CD4-positive, alpha-beta T cell treated with Interleukin-15 for 4 hours (primary cell): ENCODE measurements at regions not wholly inside any gene's neighbourhood (a gene's known extent, or its start where the extent isn't known, plus 50 kb on each side); places are given as distances from the start of the nearest gene placed in this dataset.
"Not testable (repeated sequence)": the region's sequence is repeated elsewhere in the genome, so short reads cannot be mapped to it uniquely, and the experiment has no call there.

Source experiments
- DNase-seq: peaks from one replicate; pipeline ENCODE4 v3.0.0-alpha.2; 2020; ENCODE audit warnings: low spot score

DNA sequence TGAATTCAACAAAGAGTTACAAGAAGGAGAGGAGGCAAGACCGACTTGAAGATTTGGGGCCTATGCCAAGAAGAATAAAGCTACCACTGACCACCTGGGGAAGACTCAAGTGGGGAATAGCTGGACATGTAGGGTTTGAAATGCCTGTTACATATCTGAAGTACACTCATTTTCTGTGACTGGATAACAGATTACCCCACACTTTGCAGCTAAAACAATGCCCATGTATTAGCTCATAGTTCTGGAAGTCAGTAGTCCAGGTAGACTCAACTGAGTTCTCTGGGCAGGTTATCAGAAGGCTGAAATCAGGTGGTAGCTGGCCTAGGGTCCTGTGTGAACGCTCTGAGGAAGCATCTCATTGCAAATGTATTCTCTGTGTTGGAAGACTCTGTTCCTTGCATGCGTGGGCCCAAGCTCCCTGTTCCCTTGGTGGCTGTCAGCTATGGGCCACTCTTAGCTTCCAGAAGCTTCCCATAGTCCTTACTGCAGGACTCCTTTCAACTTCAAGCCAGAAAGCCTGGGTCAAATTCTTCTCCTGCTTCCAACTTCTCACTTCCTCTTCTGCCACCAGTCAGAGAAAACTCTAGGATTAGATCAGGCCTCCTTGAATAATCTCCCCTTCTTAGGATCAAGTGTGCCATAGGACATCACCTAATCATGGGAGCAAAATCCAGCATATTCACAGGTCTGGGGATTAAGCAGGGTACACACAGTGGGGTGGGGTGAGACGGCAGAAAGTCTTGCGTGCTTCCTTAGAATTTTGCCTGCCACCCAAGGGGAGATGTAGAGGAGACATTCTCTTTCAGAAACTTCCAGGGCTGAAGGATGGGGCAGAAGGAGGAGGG lies 187.8 kb downstream of the SHQ1 start:
- DNase-seq: no peak

DNA sequence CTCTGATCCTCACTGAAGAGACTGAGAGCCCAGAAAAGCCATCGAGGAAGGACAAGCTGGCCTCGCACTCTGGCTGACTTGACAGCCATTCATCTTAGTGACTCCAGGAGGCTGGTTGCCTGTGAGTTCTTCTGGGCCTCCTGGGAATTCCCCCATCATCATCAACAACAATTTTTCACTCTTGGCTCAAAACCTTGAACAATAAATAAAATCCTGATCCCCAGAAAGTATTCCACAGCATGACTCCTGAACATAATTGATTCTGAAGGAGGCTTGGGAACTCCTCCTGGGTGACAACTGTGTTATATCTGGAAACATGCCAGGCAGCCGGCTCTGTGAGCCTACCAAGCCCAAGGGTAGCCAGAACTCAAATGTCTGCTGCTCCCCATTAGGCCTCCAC lies 188.6 kb downstream of the SHQ1 start:
- DNase-seq: no peak

- no peak for DNase-seq
Observed at GRCh38 chr3:72659188-72659587, 189.1 kb downstream of the SHQ1 start.

GRCh38 chr3:72658466-72659100 lies 189.7 kb downstream of the SHQ1 start:
- no peak for DNase-seq

DNA sequence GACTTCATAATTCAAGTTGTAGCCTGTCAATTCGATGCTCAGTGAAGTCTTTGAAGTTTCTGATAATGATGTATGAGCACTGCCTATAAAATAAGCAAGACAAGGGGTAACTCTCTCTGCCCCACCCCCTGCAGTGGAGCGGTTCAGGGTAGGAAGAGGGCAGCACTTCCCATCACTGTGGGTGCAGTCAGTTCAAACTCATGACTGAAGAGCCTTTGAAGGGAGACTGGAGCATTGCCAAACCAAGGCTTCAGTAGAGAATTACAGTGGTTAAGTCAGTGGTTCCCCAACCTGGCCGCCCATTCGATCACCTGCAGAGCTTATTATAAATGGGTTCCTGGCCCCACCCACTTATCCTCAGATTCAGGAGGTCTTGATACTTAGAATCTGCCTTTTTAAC lies 190.6 kb downstream of the SHQ1 start:
- peak; percentile 41 for DNase-seq

GRCh38 chr3:72655723-72656122 lies 192.5 kb downstream of the SHQ1 start:
- DNase-seq: no peak

DNA sequence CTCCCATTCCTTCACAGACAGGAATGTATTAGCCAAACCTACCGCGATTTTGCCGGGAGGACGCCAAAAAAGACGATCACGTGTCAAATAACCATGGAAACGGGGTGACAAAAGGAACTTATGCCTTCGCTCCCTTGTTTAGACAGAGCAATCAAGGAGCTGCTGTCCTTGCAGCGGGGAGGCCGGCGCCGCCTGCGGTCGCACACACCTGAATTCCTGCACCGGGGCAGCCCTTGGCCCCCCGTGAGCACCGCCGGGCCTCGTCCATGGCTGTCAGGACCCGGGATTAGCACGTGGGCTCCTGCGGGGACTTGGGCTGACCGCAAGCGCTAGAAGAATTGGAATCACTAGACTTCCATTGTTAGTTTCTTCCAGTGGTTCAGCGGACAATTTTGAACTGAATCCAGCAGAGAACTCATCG lies 193.1 kb downstream of the SHQ1 start:
- no peak for DNase-seq

DNA sequence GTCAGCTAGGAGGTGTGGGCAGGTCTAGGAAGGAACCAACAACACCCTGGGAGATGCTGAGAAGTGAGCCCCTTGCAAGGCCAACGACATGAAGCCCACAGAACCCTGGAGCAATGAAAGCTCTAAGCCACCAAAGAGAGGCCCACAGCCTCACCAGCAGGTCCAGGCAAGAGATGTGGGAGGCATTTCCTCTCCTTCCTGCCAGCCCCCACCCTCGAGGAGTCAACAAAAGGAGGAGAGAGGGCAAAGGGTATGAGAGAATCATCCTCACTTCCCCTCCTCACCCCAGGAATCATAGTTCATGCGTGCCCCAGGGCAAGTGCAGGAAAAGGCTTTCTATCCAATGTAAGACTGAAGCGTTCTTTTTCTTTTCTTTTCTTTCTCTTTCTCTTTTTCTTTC lies 195.8 kb downstream of the SHQ1 start:
- DNase-seq: no peak

- DNase-seq: no peak
Observed at GRCh38 chr3:72651498-72651897, 196.7 kb downstream of the SHQ1 start.

GRCh38 chr3:72646263-72646662 lies 202.0 kb downstream of the SHQ1 start:
- no peak for DNase-seq

DNA sequence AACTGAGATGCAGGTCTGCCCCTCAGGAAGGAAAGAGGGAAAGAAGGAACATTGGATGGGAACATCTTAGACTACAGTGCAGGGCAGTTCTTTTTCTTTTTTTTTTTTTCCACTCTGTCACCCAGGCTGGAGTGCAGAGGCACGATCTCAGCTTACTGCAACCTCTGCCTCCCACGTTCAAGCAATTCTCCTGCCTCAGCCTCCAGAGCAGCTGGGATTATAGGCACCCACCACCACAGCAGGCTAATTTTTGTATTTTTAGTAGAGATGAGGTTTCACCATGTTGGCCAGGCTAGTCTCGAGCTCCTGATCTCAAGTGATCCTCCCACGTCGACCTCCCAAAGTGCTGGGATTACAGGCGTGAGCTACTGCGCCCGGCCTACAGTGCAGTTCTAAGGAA lies 204.6 kb downstream of the SHQ1 start:
- DNase-seq: not testable (repeated sequence)

DNA sequence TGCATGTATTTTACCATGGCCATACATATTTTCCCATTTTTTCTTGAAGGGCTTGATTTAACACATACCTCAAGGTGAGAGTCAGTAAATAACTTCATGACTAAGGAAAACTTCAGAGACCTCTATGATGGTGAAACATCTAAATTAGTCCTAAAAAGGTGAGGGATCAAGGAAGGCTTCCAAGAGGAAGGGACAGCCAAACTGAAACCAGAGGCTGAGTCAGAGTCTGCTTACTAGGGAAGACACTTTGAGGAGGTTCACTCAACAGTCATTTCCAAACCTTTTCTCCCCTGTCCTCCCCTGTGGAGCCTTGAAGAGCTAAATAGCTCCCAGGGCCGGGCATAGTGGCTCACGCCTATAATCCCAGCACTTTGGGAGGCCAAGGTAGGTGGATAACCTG lies 206.6 kb downstream of the SHQ1 start:
- no peak for DNase-seq

- DNase-seq: no peak
Observed at GRCh38 chr3:72641072-72641471, 207.2 kb downstream of the SHQ1 start.

DNA sequence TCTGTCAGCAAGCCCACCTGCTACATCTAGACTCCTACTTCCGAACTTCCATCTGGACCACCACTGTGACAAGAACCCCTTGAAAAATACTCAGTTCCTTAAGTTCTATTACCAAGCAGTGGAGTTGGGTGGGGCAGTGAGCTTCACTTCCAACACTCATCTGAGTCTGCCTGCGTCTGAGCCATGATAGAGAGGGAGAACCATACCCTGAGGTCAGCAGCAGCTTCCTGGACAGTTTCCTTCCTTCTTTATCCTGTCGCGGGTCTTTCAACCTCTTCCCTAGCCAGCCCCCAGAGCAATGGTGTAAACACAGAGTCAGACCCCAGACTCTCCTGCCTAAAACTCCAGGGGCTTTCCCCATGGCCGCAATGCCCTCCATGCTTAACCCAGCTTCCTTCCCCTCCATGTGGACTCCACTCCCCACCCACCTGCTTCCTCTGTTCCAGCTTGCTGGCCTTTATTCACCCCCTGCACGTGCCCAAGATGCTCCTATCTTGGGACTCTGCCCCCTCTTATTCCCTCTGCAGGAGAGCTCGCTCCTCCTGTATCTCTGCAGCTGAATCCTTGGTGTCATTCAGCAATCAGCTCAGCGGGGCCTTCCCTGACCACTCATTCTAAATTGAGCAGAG lies 211.2 kb downstream of the SHQ1 start:
- DNase-seq: no peak

- no peak for DNase-seq
Observed at GRCh38 chr3:72635551-72635950, 212.7 kb downstream of the SHQ1 start.

- DNase-seq: no peak
Observed at GRCh38 chr3:72634128-72634527, 214.1 kb downstream of the SHQ1 start.

DNA sequence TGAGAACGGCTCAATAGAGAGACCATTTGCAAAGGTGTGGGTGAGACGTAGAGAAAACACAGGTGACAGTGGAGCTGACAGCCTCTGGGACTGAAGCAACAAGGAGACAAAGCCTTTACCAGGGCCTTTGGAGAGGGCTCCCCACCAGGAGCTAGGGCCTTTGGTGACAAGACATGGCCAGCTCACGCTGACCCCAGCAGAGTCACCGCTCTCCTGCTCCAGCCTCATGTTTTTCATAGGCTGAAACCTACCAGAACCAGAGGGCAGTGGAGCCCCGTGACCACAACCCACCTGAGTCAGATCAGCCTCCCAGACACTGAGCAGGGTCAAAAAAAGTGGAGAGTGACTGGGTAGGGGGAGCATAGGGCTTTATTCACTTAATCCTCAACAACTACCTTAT lies 214.7 kb downstream of the SHQ1 start:
- no peak for DNase-seq

- DNase-seq: no peak
Observed at GRCh38 chr3:72633121-72633520, 215.1 kb downstream of the SHQ1 start.

DNA sequence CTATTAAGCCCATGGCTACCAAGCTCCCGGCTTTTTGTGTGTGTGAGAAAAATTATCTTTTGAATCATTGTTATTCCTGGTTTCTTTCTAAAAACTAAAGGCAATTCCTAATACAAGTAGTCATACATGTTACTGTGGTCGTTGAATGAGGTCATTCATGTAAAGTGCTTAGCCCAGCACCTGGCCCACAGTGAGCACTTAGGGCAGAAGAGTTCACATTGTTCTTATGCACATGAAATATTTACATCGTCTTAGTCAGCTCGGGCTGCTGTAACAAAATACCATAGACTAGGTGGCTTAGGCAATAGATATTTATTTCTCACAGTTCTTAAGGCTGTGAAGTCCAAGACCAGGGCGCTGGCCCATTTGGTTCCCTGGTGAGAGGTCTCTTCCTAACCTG lies 216.1 kb downstream of the SHQ1 start:
- DNase-seq: no peak

DNA sequence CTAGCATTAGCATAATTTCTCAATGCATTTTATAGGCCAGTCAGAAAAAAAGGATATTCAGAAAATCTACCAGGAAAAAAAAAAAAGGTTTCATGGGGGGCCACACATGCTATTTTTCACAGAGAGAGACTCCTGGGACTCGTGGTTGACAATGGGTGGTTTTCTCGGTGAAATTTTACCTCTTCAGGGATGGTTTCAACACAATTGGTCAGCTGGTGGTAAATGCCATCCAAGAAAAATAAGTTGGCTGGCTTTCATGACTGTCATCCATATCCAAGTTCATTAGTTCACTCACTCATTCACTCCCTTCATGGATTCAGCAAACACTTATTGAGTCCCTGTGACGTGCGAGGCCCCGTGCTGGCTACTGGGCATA lies 217.3 kb downstream of the SHQ1 start:
- DNase-seq: no peak

GRCh38 chr3:72630327-72630968 lies 217.8 kb downstream of the SHQ1 start:
- no peak for DNase-seq

GRCh38 chr3:72629191-72629631 lies 219.0 kb downstream of the SHQ1 start:
- DNase-seq: peak; percentile 50

- DNase-seq: no peak
Observed at GRCh38 chr3:72628065-72628464, 220.2 kb downstream of the SHQ1 start.
